NCI-H2196 (cell line): ENCODE measurements at regions not wholly inside any gene's neighbourhood (a gene's known extent, or its start where the extent isn't known, plus 50 kb on each side); places are given as distances from the start of the nearest gene placed in this dataset.
"Not testable (repeated sequence)": the region's sequence is repeated elsewhere in the genome, so short reads cannot be mapped to it uniquely, and the experiment has no call there.

ENCODE experiments used
- DNase-seq: peaks from one replicate; lab custom pipeline; 2025; ENCODE audit not compliant: unreplicated experiment; lab: John Stamatoyannopoulos, UW

GRCh38 chr13:62210951-62211350 is 795.3 kb upstream of the PCDH20 start:
- DNase-seq, result no peak

- DNase-seq, result no peak
These were observed 793.9 kb upstream of the PCDH20 start for GRCh38 chr13:62209529-62209928.

GRCh38 chr13:62207388-62207787 is 791.7 kb upstream of the PCDH20 start:
- DNase-seq, result no peak

GRCh38 chr13:62206165-62206564 is 790.5 kb upstream of the PCDH20 start:
- no peak for DNase-seq

GRCh38 chr13:62205273-62205672 is 789.6 kb upstream of the PCDH20 start:
- DNase-seq, result no peak

- DNase-seq, result no peak
These were observed 778.7 kb upstream of the PCDH20 start for GRCh38 chr13:62194371-62194770.

- DNase-seq, result no peak
These were observed 778.3 kb upstream of the PCDH20 start for GRCh38 chr13:62193919-62194318.

- no peak for DNase-seq
These were observed 770.1 kb upstream of the PCDH20 start for GRCh38 chr13:62185631-62186255.

GRCh38 chr13:62176051-62176450 is 760.4 kb upstream of the PCDH20 start:
- no peak for DNase-seq

GRCh38 chr13:62173958-62174357 is 758.3 kb upstream of the PCDH20 start:
- no peak for DNase-seq

GRCh38 chr13:62171697-62172096 is 756.0 kb upstream of the PCDH20 start:
- no peak for DNase-seq

GRCh38 chr13:62168891-62169290 is 753.2 kb upstream of the PCDH20 start:
- DNase-seq, result no peak

GRCh38 chr13:62167650-62168172 is 752.1 kb upstream of the PCDH20 start:
- no peak for DNase-seq

- DNase-seq, result no peak
These were observed 747.2 kb upstream of the PCDH20 start for GRCh38 chr13:62162860-62163259.

GRCh38 chr13:62158520-62158919 is 742.9 kb upstream of the PCDH20 start:
- DNase-seq, result no peak

- DNase-seq, result not testable (repeated sequence)
These were observed 736.1 kb upstream of the PCDH20 start for GRCh38 chr13:62151724-62152123.

GRCh38 chr13:62142048-62142447 is 726.4 kb upstream of the PCDH20 start:
- no peak for DNase-seq

- no peak for DNase-seq
These were observed 723.9 kb upstream of the PCDH20 start for GRCh38 chr13:62139597-62139996.

GRCh38 chr13:62137629-62138405 is 722.2 kb upstream of the PCDH20 start:
- DNase-seq, result no peak

- DNase-seq, result no peak
These were observed 716.0 kb upstream of the PCDH20 start for GRCh38 chr13:62131604-62132003.

GRCh38 chr13:62130062-62130970 is 714.7 kb upstream of the PCDH20 start:
- DNase-seq, result no peak
